ENCODE measurements at regions not wholly inside any gene's neighbourhood (a gene's known extent, or its start where the extent isn't known, plus 50 kb on each side); places are given as distances from the start of the nearest gene placed in this dataset.

- TF ChIP-seq CTCF (conservative IDR thresholded peaks at IDR 0.05 in 1 of 2, IDR thresholded peaks at IDR 0.05 in 1 of 2; ENCODE audit: low read depth in 1 of 2, low read length in 2 of 2) (no peak), EZH2 (IDR thresholded peaks at IDR 0.05; ENCODE audit: low read length, missing control alignments) (no peak)
Measured at GRCh38 chr10:124165827-124166226, 72.4 kb upstream of the CHST15 start.

Data from fibroblast of lung (primary cell).